Aorta (tissue), 5 donors: ENCODE measurements at regions not wholly inside any gene's neighbourhood (a gene's known extent, or its start where the extent isn't known, plus 50 kb on each side); places are given as distances from the start of the nearest gene placed in this dataset.

ENCODE experiments used
- ATAC-seq: fragments of 200-7000 bp; cut with Tn5 transposase; one replicate; pipeline ENCODE4 v1.9.1; 2022; ENCODE audit warnings: moderate library complexity; ENCODE audit not compliant: low FRiP score
- DNase-seq, 2 donors: peaks; one replicate each; pipeline ENCODE4 v3.0.0-alpha.2; 2020
- H3K27ac ChIP-seq, 2 donors: one replicate each; pipeline ENCODE4 v1.5.1; 2013; ENCODE audit warnings: low read length in 2 of 2, mild to moderate bottlenecking in 2 of 2, moderate library complexity in 2 of 2, control low read depth in 1 of 2, inconsistent platforms in 1 of 2, low read depth in 1 of 2
- H3K27me3 ChIP-seq, 2 donors: one replicate each; pipeline ENCODE4 v1.6.1; 2013; ENCODE audit warnings: control low read depth in 1 of 2, low read length in 1 of 2, mild to moderate bottlenecking in 1 of 2, moderate library complexity in 1 of 2; ENCODE audit not compliant: insufficient read depth in 2 of 2, control insufficient read depth in 1 of 2
- H3K36me3 ChIP-seq, 2 donors: one replicate each; pipeline ENCODE4 v1.6.1; 2013; ENCODE audit warnings: control low read depth in 1 of 2, low read length in 1 of 2, mild to moderate bottlenecking in 1 of 2; ENCODE audit not compliant: insufficient read depth in 2 of 2, control insufficient read depth in 1 of 2
- H3K4me1 ChIP-seq, 2 donors: one replicate each; pipeline ENCODE4 v1.6.1; 2013; ENCODE audit warnings: low read length in 2 of 2, control low read depth in 1 of 2, mild to moderate bottlenecking in 1 of 2, moderate library complexity in 1 of 2; ENCODE audit not compliant: insufficient read depth in 2 of 2, control insufficient read depth in 1 of 2
- H3K4me3 ChIP-seq, 2 donors: one replicate each; pipeline ENCODE4 v1.5.1; 2013; ENCODE audit warnings: low read length in 2 of 2, control low read depth in 1 of 2, mild to moderate bottlenecking in 1 of 2
- H3K9me3 ChIP-seq: one replicate; pipeline ENCODE4 v1.6.1; 2013; ENCODE audit warnings: mild to moderate bottlenecking, low read length; ENCODE audit not compliant: control insufficient read depth
- WGBS, 2 donors: extraction: QIAGEN DNeasy Blood & Tissue Kit; methylation state at CpG; one replicate each; pipeline ENCODE4 v1.1.7; 2013; 5-methylcytosine and 5-hydroxymethylcytosine counted together
- intact Hi-C, 2 donors: fragments of 100-400 bp; cut with DNase I; formaldehyde crosslinking; loops; one replicate each; pipeline versions ENCODE4 v1.14.2 to v1.15.0; 2022
- donor health status: healthy with polysubstance abuse.
- donor health status: Bipolar disorder and iron deficiency.
- donor health status: DM: no; HTN: no; CAD: no.
- donor health status: DM: no; HTN: no; CAD: no.
- donor health status: DM: yes; HTN: yes; CAD: no.

- intact Hi-C loops, result no loop called here
- H3K36me3 ChIP-seq, result no peaks in the 10 kb centered on the region
- no peak overlapping the region for H3K27ac ChIP-seq
- peaks cover 3% of the 10 kb centered on the region for H3K9me3 ChIP-seq
- no peaks in the 10 kb centered on the region for H3K4me1 ChIP-seq
- H3K27me3 ChIP-seq, result no peaks in the 10 kb centered on the region
- DNase-seq (no peak), ATAC-seq (no peak)
- 86 to 91% methylated on average over 9 of the region's 9 CpGs for whole genome bisulfite sequencing, 2 donors
- no peak overlapping the region for H3K4me3 ChIP-seq
These were observed 239.0 kb downstream of the EIPR1 start for GRCh38 chr2:3138621-3139020.

- no peaks in the 10 kb centered on the region for H3K4me1 ChIP-seq
- ATAC-seq (no peak), DNase-seq (no peak)
- intact Hi-C loops, result no loop called here
- H3K9me3 ChIP-seq, result peaks cover 3% of the 10 kb centered on the region
- H3K36me3 ChIP-seq, result no peaks in the 10 kb centered on the region
- H3K4me3 ChIP-seq, result no peak overlapping the region
- WGBS, 2 donors, result 87 to 91% methylated on average over 5 of the region's 5 CpGs
- no peak overlapping the region for H3K27ac ChIP-seq
- no peaks in the 10 kb centered on the region for H3K27me3 ChIP-seq
These were observed 239.8 kb downstream of the EIPR1 start for GRCh38 chr2:3137651-3138300.

GRCh38 chr2:3135676-3136075, 241.9 kb downstream of the EIPR1 start:
- ATAC-seq, result no peak
- Histone ChIP-seq H3K4me1 (no peaks in the 10 kb centered on the region), H3K36me3 (no peaks in the 10 kb centered on the region), H3K27ac (no peak overlapping the region), H3K9me3 (peaks cover 3% of the 10 kb centered on the region), H3K27me3 (no peaks in the 10 kb centered on the region), H3K4me3 (no peak overlapping the region)
- WGBS, 2 donors, result 90 to 92% methylated on average over 5 of the region's 5 CpGs
- DNase-seq, result no peak
- intact Hi-C loops, result no loop called here

- intact Hi-C loops, result no loop called here
- Histone ChIP-seq H3K4me3 (no peak overlapping the region), H3K36me3 (no peaks in the 10 kb centered on the region), H3K9me3 (peaks cover 3% of the 10 kb centered on the region), H3K27me3 (no peaks in the 10 kb centered on the region), H3K4me1 (no peaks in the 10 kb centered on the region), H3K27ac (no peak overlapping the region)
- no peak for ATAC-seq
- no peak for DNase-seq
- WGBS, 2 donors, result 95 to 97% methylated on average over 14 of the region's 14 CpGs
These were observed 243.5 kb downstream of the EIPR1 start for GRCh38 chr2:3134026-3134571.

- whole genome bisulfite sequencing, 2 donors, result 79 to 82% methylated on average over 11 of the region's 11 CpGs
- H3K27ac ChIP-seq, result no peak overlapping the region
- no peaks in the 10 kb centered on the region for H3K4me1 ChIP-seq
- no peaks in the 10 kb centered on the region for H3K36me3 ChIP-seq
- intact Hi-C loops, result no loop called here
- no peak for DNase-seq
- no peak overlapping the region for H3K4me3 ChIP-seq
- H3K27me3 ChIP-seq, result no peaks in the 10 kb centered on the region
- peaks cover 3% of the 10 kb centered on the region for H3K9me3 ChIP-seq
- no peak for ATAC-seq
These were observed 244.7 kb downstream of the EIPR1 start for GRCh38 chr2:3132966-3133365.

- Histone ChIP-seq H3K9me3 (peaks cover 3% of the 10 kb centered on the region), H3K4me3 (no peak overlapping the region), H3K4me1 (no peaks in the 10 kb centered on the region), H3K27ac (no peak overlapping the region), H3K27me3 (no peaks in the 10 kb centered on the region), H3K36me3 (no peaks in the 10 kb centered on the region)
- peak; percentile 22 for ATAC-seq
- intact Hi-C loops, result no loop called here
- DNase-seq, result no peak
- WGBS, 2 donors, result 75 to 80% methylated on average over 10 of the region's 10 CpGs
These were observed 245.2 kb downstream of the EIPR1 start for GRCh38 chr2:3132466-3132865.

- DNase-seq, result no peak
- H3K36me3 ChIP-seq, result no peaks in the 10 kb centered on the region
- H3K9me3 ChIP-seq, result peaks cover 3% of the 10 kb centered on the region
- 37 to 42% methylated on average over 22 of the region's 22 CpGs for WGBS, 2 donors
- no peak overlapping the region for H3K4me3 ChIP-seq
- no peak overlapping the region for H3K27ac ChIP-seq
- H3K27me3 ChIP-seq, result no peaks in the 10 kb centered on the region
- intact Hi-C loops, result no loop called here
- no peak for ATAC-seq
- no peaks in the 10 kb centered on the region for H3K4me1 ChIP-seq
These were observed 245.8 kb downstream of the EIPR1 start for GRCh38 chr2:3131636-3132326.

- ATAC-seq (no peak), DNase-seq (no peak)
- Histone ChIP-seq H3K4me3 (no peak overlapping the region), H3K9me3 (peaks cover 3% of the 10 kb centered on the region), H3K27me3 (no peaks in the 10 kb centered on the region), H3K4me1 (no peaks in the 10 kb centered on the region), H3K27ac (no peak overlapping the region), H3K36me3 (no peaks in the 10 kb centered on the region)
- WGBS, 2 donors, result 69 to 70% methylated on average over 19 of the region's 19 CpGs
- intact Hi-C loops, result no loop called here
These were observed 246.6 kb downstream of the EIPR1 start for GRCh38 chr2:3130889-3131635.
